Left forelimb (tissue), 1 donor: ENCODE measurements at regions not wholly inside any gene's neighbourhood (a gene's known extent, or its start where the extent isn't known, plus 50 kb on each side); places are given as distances from the start of the nearest gene placed in this dataset.
"Not testable (repeated sequence)": the region's sequence is repeated elsewhere in the genome, so short reads cannot be mapped to it uniquely, and the experiment has no call there.

Experiments
- DNase-seq: peaks from one replicate; pipeline ENCODE4 v3.0.0-alpha.2; 2018; ENCODE audit warnings: low spot score

- no peak for DNase-seq
These were observed 66.9 kb upstream of the GSC start for GRCh38 chr14:94836849-94837248.

- no peak for DNase-seq
These were observed 63.7 kb upstream of the GSC start for GRCh38 chr14:94833633-94834032.

GRCh38 chr14:94831085-94831484, 61.2 kb upstream of the GSC start:
- no peak for DNase-seq

- peak; percentile 86 for DNase-seq
These were observed 58.0 kb upstream of the GSC start for GRCh38 chr14:94827711-94828447.

GRCh38 chr14:94826774-94827173, 56.9 kb upstream of the GSC start:
- DNase-seq = no peak

- no peak for DNase-seq
These were observed 53.8 kb upstream of the GSC start for GRCh38 chr14:94823556-94824341.

- DNase-seq = no peak
These were observed 51.8 kb upstream of the GSC start for GRCh38 chr14:94821705-94822104.

GRCh38 chr14:94820932-94821331, 51.0 kb upstream of the GSC start:
- not testable (repeated sequence) for DNase-seq
